Ishikawa (cell line): ENCODE measurements at regions not wholly inside any gene's neighbourhood (a gene's known extent, or its start where the extent isn't known, plus 50 kb on each side); places are given as distances from the start of the nearest gene placed in this dataset.

Experiments
- CEBPB ChIP-seq: IDR thresholded peaks from 2 replicates; pipeline ENCODE4 v1.6.1; 2012
- CREB1 ChIP-seq: IDR thresholded peaks from 2 replicates; pipeline ENCODE4 v1.6.1; 2012; ENCODE audit warnings: low read depth
- EGR1 ChIP-seq: IDR thresholded peaks from 2 replicates; pipeline ENCODE4 v1.6.1; 2012
- EP300 ChIP-seq: IDR thresholded peaks from 2 replicates; pipeline ENCODE4 v1.6.1; 2012; ENCODE audit warnings: borderline replicate concordance
- FOXM1 ChIP-seq: IDR thresholded peaks from 2 replicates; pipeline ENCODE4 v1.6.1; 2012; ENCODE audit warnings: low read depth, borderline replicate concordance
- MAX ChIP-seq: IDR thresholded peaks from 2 replicates; pipeline ENCODE4 v1.6.1; 2012
- NFIC ChIP-seq: IDR thresholded peaks from 2 replicates; pipeline ENCODE4 v1.6.1; 2012
- RAD21 ChIP-seq: IDR thresholded peaks from 2 replicates; pipeline ENCODE4 v1.6.1; 2012; ENCODE audit warnings: low read depth
- REST ChIP-seq: IDR thresholded peaks from 2 replicates; pipeline ENCODE4 v1.6.1; 2012; ENCODE audit warnings: low read depth, mild to moderate bottlenecking
- TAF1 ChIP-seq: IDR thresholded peaks from 2 replicates; pipeline ENCODE4 v1.6.1; 2012; ENCODE audit warnings: low read depth, mild to moderate bottlenecking
- TCF12 ChIP-seq: IDR thresholded peaks from 2 replicates; pipeline ENCODE4 v1.6.1; 2012; ENCODE audit warnings: low read depth
- YY1 ChIP-seq: IDR thresholded peaks from 2 replicates; pipeline ENCODE4 v1.6.1; 2012; ENCODE audit warnings: low read depth
- ZBTB7A ChIP-seq: IDR thresholded peaks from 2 replicates; pipeline ENCODE4 v1.6.1; 2012; ENCODE audit warnings: low read depth
- TF ChIP-seq, protein P1 (sequence below): IDR thresholded peaks from 2 replicates; pipeline ENCODE4 v1.6.1; 2012

DNA sequence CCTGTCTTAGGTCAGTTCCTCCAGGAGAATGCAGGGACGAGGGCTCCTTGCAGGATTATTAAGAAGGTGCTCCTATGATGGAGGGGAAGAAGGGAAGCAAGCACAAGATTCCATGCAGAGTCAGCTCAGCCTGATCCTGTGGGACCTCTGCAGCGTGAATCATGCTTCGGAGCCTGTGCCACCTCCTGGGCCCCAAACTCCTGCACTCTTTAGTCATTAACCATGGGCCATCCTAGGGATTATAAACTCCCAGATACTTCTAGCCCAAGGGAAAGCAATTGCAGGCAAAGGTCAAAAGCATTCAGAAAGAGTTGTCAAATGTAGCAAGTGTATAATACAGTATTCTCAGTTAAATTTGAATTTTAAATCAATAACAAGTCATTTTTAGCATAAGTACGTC, 208.7 kb upstream of the PMEPA1 start:
- no peak for TF ChIP-seq EP300
- no peak for TF ChIP-seq RAD21
- TF ChIP-seq, protein P1, sequence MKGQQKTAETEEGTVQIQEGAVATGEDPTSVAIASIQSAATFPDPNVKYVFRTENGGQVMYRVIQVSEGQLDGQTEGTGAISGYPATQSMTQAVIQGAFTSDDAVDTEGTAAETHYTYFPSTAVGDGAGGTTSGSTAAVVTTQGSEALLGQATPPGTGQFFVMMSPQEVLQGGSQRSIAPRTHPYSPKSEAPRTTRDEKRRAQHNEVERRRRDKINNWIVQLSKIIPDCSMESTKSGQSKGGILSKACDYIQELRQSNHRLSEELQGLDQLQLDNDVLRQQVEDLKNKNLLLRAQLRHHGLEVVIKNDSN: no peak
- no peak for TF ChIP-seq REST
- TF ChIP-seq CEBPB: no peak
- TF ChIP-seq MAX: no peak
- TF ChIP-seq NFIC: no peak
- no peak for TF ChIP-seq FOXM1
- TF ChIP-seq YY1: no peak
- no peak for TF ChIP-seq CREB1
- TF ChIP-seq ZBTB7A: no peak
- TF ChIP-seq TCF12: no peak
- TF ChIP-seq EGR1: no peak
- TF ChIP-seq TAF1: no peak
